RPMI8226 (cell line): ENCODE measurements at regions not wholly inside any gene's neighbourhood (a gene's known extent, or its start where the extent isn't known, plus 50 kb on each side); places are given as distances from the start of the nearest gene placed in this dataset.
"Not testable (repeated sequence)": the region's sequence is repeated elsewhere in the genome, so short reads cannot be mapped to it uniquely, and the experiment has no call there.

Experiments used
- DNase-seq: peaks from one replicate; pipeline ENCODE4 v3.0.0-alpha.2; 2015

DNA sequence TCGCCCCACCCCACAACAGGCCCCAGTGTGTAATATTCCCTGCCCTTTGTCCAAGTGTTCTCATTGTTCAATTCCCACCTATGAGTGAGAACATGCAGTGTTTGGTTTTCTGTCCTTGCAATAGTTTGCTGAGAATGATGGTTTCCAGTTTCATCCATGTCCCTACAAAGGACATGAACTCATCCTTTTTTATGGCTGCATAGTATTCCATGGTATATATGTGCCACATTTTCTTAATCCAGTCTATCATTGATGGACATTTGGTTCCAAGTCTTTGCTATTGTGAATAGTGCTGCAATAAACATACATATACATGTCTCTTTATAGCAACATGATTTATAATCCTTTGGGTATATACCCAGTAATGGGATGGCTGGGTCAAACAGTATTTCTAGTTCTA is 132.7 kb downstream of the SNX10 start:
- not testable (repeated sequence) for DNase-seq

DNA sequence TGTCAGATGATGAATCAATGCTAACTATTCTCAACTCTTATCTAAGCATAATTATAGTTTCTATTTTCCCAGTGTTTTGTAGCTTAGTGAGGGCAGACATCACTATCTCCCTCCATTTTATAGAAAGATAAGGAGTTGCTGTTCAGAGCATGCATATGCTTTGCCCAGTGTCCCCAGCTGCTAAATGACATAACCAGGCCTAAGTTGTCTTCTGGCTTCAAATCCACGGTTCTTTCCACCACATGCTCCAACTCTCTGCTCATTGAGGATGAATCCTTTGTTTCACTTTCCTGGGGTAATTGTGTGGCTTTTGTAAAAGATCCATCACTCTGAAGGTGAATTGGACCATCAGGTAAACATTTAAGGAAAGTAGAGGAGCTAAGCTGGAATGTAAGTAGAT is 134.0 kb downstream of the SNX10 start:
- DNase-seq: no peak

- no peak for DNase-seq
Measured at GRCh38 chr7:26426096-26426495, 134.4 kb downstream of the SNX10 start.

DNA sequence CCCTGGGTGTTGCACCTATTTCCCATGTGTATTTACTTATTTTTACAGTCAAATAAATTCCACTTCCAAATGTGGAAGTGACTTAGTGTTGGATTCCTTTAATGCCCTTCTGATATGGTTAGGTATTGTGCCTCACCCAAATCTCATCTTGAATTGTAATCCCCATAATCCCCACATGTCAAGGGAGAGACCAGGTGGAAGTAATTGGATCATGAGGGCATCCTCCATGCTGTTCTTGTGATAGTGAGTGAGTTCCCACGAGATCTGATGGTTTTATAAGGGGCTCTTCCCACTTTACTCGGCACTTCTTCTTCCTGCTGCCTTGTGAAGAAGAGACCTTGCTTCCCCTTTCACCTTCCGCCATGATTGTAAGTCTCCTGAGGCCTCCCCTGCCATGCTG is 136.9 kb downstream of the SNX10 start:
- DNase-seq: no peak

- no peak for DNase-seq
Measured at GRCh38 chr7:26429168-26429567, 137.5 kb downstream of the SNX10 start.

- no peak for DNase-seq
Measured at GRCh38 chr7:26434974-26435373, 143.3 kb downstream of the SNX10 start.

DNA sequence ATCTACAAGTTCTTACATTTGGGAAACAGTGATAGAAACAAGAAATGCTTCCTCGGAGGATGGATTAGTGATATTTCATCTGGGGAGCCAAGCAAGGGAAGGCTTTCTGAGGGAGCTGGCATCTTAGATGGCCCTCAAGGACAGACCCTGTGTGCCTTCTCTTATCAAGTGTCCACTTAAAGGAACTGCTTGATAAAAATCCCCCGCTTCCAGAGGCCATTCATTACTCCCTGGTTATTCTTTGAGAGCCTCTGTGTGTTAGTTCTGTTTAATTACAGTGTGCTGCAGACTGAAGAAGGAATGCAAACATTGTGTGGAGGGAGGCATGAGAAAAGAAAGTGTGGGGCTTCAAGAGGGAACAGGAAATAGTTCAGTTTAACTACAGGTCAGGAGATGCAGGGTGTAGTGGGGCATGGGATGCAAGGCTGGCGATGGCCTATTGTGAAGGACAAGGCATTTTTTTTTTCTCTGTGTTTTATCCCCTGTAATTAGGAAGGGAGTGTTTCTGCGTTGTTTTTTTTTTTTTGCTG is 145.4 kb downstream of the SNX10 start:
- DNase-seq: no peak

DNA sequence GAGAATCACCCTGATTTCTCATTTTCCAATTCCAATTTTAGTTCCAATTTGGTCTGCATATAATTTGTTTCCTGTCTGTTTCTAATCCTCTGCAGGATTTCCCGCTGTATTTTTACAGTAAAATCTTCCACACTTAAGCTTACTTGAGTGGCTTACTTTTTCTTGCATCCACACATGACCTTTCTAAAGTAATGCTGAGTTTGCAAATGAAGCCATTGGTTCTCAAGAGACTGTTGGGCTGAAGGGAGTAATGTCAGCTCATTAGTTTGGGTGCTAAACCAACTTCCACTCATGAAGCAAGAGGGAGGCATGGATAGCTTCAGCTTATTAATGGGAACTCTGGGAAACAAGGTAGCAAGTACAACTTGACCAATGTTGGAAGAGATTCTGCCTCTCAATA is 146.4 kb downstream of the SNX10 start:
- no peak for DNase-seq

- DNase-seq: no peak
Measured at GRCh38 chr7:26439521-26440232, 148.0 kb downstream of the SNX10 start.

DNA sequence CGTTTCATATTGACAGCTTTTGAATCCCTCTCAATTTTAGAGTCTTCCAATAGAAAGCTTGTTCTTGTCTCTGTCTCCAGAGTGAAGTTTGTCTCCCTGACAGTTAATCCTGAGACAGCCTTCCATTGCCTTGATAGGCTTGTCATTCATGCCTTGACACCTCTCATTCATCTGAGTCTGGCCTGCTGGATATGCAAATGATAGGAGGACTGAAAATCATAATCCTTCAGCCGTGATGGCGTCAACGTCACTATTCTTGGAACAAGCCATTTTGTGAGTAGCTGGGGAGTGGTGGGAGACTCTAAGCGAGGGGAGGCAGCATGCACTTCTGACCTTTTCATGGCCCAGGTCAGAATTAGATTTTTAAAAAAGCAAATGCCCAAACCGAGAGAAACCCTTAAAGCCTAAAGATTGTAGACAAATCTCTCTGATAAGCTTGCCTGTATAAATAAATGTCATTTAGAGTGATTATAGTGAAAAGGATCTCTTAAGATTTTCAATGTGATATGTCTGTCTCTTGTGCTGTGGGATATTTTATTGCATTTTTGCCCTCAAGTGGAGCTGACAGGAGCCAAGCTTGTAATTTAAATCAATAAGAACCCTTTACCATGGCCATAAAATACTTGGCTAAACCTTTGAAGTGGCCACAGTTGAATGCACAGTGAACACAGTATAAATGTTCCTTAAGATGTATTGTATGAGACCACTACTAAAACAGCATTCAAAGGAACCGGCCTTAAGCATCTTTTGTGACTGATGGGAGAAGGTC is 148.8 kb downstream of the SNX10 start:
- no peak for DNase-seq

GRCh38 chr7:26441002-26441521 is 149.4 kb downstream of the SNX10 start:
- no peak for DNase-seq

DNA sequence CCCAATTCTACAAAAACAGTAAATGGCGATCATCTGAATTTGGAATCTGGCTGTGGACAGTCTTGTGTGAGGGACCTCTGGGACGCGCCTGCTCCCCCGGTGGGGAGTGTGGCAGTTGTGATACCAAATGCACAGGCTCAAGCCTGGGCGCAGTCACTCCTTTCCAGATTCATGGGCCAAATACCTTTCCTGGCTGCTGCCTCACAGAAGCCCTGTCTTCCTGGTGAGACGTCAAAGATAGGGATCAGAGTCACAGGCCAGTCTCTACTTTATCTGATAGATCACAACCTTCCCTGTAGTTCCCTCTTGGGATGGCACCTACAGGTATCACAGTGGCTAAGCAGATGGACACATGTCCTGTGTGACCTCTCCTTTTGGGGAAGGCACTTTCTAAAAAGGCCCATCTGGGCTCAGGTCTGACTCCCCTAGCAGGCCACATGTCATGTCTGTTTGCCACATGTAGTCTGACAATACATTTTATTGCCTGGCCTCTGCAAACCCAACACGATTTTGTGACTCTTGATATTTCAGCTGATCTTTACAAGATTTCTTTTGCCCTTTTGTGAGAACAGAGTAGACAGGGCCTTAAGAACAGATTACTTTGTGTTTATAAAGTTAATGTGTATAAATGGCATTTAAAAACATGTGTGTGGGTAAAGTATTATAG is 150.1 kb downstream of the SNX10 start:
- no peak for DNase-seq

- DNase-seq: no peak
Measured at GRCh38 chr7:26443006-26443405, 151.3 kb downstream of the SNX10 start.

DNA sequence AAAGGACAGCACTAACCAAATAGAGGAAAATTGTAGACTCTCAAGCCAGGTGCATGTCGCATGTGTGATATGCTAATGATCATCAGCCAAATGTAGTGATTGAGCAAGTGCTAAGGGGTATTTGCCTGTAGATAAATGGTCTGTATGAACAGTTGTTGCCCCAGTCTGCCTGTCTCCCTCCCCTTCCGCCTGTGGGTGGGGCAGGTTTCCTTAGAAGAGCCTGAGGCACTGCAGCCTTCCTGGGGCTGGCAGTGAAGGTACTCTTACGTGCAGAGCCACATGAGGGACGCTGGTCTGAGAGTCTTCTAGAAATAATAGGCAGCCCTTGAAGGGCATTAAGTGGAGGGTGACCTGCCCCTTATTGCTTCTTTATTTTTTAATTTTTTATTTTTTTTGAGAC is 152.1 kb downstream of the SNX10 start:
- DNase-seq: no peak

- DNase-seq: no peak
Measured at GRCh38 chr7:26444555-26444954, 152.9 kb downstream of the SNX10 start.

DNA sequence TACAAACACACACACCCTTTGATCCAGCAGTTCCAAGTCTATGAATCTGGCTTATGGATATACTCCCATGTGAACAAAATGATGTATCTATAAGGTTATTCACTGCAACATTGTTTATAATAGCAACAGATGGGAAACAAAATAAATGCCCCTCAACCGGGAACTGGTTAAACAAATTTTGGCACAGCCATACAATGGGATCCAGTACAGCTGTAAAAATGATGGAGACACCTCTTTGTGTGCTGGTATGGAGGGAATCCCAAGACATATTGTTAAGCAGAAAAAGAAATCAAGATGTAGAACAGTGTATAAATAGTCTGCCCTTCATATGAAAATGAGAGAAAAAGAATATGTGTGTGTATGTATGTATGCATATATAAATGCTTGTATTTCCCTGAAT is 155.5 kb downstream of the SNX10 start:
- no peak for DNase-seq

DNA sequence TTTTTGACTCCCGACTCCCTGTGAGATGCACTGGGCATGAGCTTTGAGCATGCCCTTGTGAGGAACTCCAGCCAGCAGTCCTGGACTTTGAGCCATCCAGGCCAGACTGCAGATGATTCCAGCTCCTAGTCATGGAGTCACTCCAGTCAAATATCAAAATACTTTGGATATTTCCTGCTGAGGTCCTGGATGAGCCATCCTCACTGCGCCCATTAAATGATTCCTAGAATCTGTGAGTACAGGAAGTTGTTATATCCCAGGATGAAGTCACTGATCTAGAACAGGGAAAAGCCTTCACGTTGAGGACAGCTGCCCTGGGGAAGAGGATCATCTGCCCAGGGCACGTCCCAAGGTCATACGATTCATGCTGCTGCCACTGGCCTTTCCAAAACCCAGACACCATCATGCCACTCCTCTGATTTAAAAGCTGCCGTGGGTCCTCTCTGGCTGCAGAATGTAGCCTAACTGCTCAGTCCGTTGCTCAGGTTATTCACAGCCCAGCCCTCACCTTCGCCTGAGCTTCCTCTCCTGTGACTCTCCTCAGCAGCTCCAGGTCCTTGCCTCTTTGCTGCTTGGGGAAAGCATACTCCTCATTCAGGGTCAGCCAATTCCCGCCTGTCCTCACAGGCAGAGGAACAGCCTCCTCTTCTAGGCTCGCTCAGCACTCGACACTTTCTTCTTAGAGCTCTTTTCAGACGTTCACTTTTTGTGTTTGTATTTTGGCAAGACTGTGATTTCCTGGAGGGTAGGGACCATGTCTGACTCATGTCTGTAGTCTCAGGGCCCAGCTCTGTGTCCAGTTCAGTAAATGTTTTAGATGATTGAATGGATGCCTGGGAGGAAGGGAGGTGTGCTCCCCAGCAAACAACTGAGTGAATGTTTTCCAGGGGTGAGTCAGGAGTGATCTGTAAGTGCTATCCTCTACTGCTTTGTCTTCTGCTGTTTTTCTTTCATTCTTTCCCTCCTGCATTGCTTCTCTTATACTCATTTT is 157.8 kb downstream of the SNX10 start:
- DNase-seq: no peak

DNA sequence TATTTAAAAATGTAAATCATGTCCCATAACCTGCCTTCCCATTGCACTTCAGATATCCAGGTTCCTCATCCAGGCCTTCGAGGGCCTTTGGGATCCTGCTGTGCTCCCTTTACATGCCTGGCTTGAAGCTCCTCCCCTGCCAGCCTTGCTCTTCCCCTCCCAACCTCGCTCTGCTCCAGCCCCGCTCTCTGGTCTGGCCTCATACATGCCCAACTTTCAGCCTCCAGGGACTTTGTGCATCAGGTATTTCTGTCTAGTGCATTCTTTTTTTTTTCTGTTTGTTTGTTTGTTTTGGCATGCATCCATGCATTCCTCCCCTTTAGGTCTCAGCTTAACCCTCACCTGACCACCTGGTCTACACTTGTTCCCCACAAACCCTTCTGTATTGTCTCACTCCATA is 160.3 kb downstream of the SNX10 start:
- no peak for DNase-seq

DNA sequence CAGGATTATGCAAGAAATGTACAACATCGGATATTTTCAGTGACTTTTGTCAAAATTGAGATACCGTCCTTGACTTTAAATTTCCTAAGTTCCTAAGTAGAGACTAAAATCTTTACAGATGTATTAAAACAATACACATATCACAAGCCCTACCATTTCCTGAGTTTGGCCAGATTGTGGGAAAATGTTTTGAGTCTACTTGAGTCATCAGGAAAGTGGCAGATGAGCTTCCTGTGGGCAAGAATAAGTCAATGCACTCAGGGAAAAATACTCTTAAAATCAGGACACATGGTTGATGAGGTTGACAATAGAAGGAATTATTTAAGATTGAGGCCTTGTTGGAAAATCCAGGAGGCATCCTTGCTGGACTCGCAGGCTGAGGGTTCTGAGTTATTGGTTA is 162.5 kb downstream of the SNX10 start:
- DNase-seq: no peak

DNA sequence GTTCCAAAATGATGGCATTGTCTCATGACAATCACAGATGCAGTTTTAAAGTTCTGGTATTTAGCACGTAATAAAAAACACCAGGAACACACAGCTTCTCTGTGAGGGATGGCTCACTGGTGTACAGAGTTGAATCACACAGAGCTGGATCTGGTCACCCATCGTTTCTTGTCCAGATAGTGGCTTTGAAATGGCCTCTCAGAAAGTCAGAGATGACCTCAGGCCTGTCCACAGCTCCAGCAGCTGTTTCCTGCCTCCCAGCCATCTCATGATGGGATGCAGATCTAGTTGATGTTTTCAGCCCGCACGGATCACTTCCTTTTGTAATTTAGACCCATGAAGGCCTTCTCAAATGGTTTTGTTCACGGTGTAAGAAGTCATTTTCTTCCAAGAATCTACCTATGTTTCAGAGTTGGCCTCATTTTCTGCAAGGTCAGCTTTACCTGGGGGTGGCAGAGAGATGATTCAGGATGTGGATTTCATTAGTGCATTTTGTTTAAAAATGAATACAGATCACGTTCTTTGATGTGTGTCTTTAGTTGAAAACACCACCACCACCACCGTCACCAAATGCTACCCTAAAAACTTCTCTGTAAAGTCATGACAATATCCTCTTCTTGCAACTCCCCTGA is 166.2 kb downstream of the SNX10 start:
- no peak for DNase-seq

GRCh38 chr7:26458466-26459145 is 166.9 kb downstream of the SNX10 start:
- DNase-seq: no peak
